SH-SY5Y (cell line): ENCODE measurements at regions not wholly inside any gene's neighbourhood (a gene's known extent, or its start where the extent isn't known, plus 50 kb on each side); places are given as distances from the start of the nearest gene placed in this dataset.

Source experiments
- GATA2 ChIP-seq: IDR thresholded peaks from 2 replicates; pipeline ENCODE4 v1.6.1; 2011; ENCODE audit warnings: mild to moderate bottlenecking, low read depth, low read length
- GATA3 ChIP-seq: IDR thresholded peaks from 2 replicates; pipeline ENCODE4 v1.6.1; 2011; ENCODE audit warnings: low read depth, mild to moderate bottlenecking, low read length, moderate library complexity

DNA sequence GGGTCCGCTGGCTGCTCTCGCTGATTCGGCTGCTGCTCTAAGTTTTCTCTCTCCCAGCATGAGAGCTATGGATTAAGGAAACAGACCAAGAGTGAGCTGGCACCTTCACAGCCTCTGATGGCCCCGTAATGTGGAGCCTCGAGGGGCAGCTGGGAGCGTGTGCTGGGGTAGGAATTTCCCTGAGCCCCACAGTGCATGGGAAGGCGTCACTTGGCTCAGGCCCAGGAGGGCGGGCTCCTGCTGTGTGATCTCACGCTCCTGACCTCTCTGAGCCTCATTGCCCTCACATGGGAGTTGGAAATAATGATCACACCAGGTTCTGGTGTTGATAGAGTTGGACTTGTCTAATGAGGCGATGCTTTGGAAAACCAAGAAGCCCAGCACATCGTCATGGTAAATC, 238.6 kb upstream of the CRY1 start:
- no peak for TF ChIP-seq GATA3
- TF ChIP-seq GATA2: no peak
